Mucosa of descending colon (tissue), 3 donors: ENCODE measurements at regions not wholly inside any gene's neighbourhood (a gene's known extent, or its start where the extent isn't known, plus 50 kb on each side); places are given as distances from the start of the nearest gene placed in this dataset.
"Not testable (repeated sequence)": the region's sequence is repeated elsewhere in the genome, so short reads cannot be mapped to it uniquely, and the experiment has no call there.

Experiments
- ATAC-seq: fragments of 200-7000 bp; cut with Tn5 transposase; one replicate; pipeline ENCODE4 v1.9.1; 2020; ENCODE audit warnings: mild to moderate bottlenecking, moderate library complexity
- DNase-seq, 3 donors: peaks; one replicate each; pipeline ENCODE4 v3.0.0-alpha.2; 2020
- H3K36me3 ChIP-seq: fragments of 200-600 bp; one replicate; pipeline ENCODE4 v1.8.0; 2021; ENCODE audit warnings: low read depth, mild to moderate bottlenecking
- H3K4me1 ChIP-seq: fragments of 200-600 bp; one replicate; pipeline ENCODE4 v1.8.0; 2021; ENCODE audit warnings: low read depth, mild to moderate bottlenecking
- H3K4me3 ChIP-seq: fragments of 200-600 bp; one replicate; pipeline ENCODE4 v1.8.0; 2021; ENCODE audit warnings: mild to moderate bottlenecking
- H3K9me3 ChIP-seq: fragments of 200-600 bp; one replicate; pipeline ENCODE4 v1.8.0; 2021; ENCODE audit warnings: mild to moderate bottlenecking
- CTCF ChIP-seq: fragments of 200-600 bp; IDR thresholded peaks from one replicate; pipeline ENCODE4 v1.8.0; 2022; ENCODE audit warnings: antibody characterized with exemption, mild to moderate bottlenecking
- intact Hi-C, 2 donors: fragments of 100-400 bp; cut with DNase I in 1 of 2; cut with micrococcal nuclease in 1 of 2; formaldehyde crosslinking; loops; one replicate each; pipeline versions ENCODE4 v1.11.0 to v1.11.1; 2022; cut with DNase I, micrococcal nuclease
- donor health status: DM: no; HTN: no; CAD: no; lungs with moderate emphysema.
- donor health status: DM: no; HTN: no; CAD: no.
- donor health status: DM: no; HTN: yes; CAD: no.

GRCh38 chr14:87617079-87617478, 375.9 kb downstream of the GALC start:
- no peak for TF ChIP-seq CTCF
- H3K4me3 ChIP-seq: no peak overlapping the region
- intact Hi-C loops: no loop called here
- ATAC-seq: no peak
- H3K4me1 ChIP-seq: no peaks in the 10 kb centered on the region
- no peaks in the 10 kb centered on the region for H3K36me3 ChIP-seq
- DNase-seq: no peak
- peaks cover 23% of the 10 kb centered on the region for H3K9me3 ChIP-seq

GRCh38 chr14:87615822-87616679, 376.9 kb downstream of the GALC start:
- no peak for TF ChIP-seq CTCF
- DNase-seq (peak in 2 of 3 donors; percentile 17 to 24), ATAC-seq (no peak)
- H3K36me3 ChIP-seq: no peaks in the 10 kb centered on the region
- intact Hi-C loops: no loop called here
- H3K4me3 ChIP-seq: no peak overlapping the region
- no peaks in the 10 kb centered on the region for H3K4me1 ChIP-seq
- peaks cover 15% of the 10 kb centered on the region for H3K9me3 ChIP-seq

- Histone ChIP-seq H3K4me1 (no peaks in the 10 kb centered on the region), H3K9me3 (peaks cover 7% of the 10 kb centered on the region), H3K36me3 (no peaks in the 10 kb centered on the region), H3K4me3 (no peak overlapping the region)
- no peak for DNase-seq
- intact Hi-C loops: no loop called here
- TF ChIP-seq CTCF: no peak
- no peak for ATAC-seq
Observed at GRCh38 chr14:87615047-87615446, 377.9 kb downstream of the GALC start.

- intact Hi-C loops: no loop called here
- ATAC-seq (no peak), DNase-seq (no peak)
- no peak for TF ChIP-seq CTCF
- no peaks in the 10 kb centered on the region for H3K36me3 ChIP-seq
- peaks cover 6% of the 10 kb centered on the region for H3K9me3 ChIP-seq
- H3K4me1 ChIP-seq: no peaks in the 10 kb centered on the region
- no peak overlapping the region for H3K4me3 ChIP-seq
Observed at GRCh38 chr14:87613881-87614280, 379.1 kb downstream of the GALC start.

- H3K4me3 ChIP-seq, DNase-seq, ATAC-seq, H3K4me1 ChIP-seq, H3K36me3 ChIP-seq, intact Hi-C loops: not testable (repeated sequence)
- peaks cover 51% of the 10 kb centered on the region for H3K9me3 ChIP-seq
Observed at GRCh38 chr14:87607056-87607455, 385.9 kb downstream of the GALC start.

- Histone ChIP-seq H3K36me3 (no peaks in the 10 kb centered on the region), H3K4me1 (no peaks in the 10 kb centered on the region), H3K9me3 (peaks cover 51% of the 10 kb centered on the region), H3K4me3 (no peak overlapping the region)
- DNase-seq (no peak), ATAC-seq (no peak)
- TF ChIP-seq CTCF: no peak
- intact Hi-C loops: no loop called here
Observed at GRCh38 chr14:87601036-87601435, 391.9 kb downstream of the GALC start.
